ENCODE measurements at regions not wholly inside any gene's neighbourhood (a gene's known extent, or its start where the extent isn't known, plus 50 kb on each side); places are given as distances from the start of the nearest gene placed in this dataset.
"Not testable (repeated sequence)": the region's sequence is repeated elsewhere in the genome, so short reads cannot be mapped to it uniquely, and the experiment has no call there.

DNA sequence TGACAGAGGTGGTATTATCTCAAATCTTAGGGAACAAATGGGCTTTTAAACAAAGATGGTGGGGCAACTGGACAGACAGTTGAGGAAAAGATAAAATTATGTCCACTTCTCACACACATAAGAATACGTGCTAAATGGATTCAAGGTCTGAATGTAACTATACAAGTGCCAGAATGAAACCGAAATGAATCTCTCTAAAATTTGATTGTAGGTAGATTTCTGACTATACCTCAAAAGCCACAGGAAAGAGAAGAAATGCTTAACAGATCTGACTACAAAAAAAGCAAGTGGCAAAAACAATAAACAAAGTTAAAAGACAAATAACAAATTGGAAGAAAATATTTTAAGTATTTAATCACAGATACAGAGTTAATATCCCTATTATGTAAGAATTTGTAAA, 182.7 kb upstream of the OLIG3 start:
- no peak for DNase-seq (ENCODE audit: low read depth)

DNA sequence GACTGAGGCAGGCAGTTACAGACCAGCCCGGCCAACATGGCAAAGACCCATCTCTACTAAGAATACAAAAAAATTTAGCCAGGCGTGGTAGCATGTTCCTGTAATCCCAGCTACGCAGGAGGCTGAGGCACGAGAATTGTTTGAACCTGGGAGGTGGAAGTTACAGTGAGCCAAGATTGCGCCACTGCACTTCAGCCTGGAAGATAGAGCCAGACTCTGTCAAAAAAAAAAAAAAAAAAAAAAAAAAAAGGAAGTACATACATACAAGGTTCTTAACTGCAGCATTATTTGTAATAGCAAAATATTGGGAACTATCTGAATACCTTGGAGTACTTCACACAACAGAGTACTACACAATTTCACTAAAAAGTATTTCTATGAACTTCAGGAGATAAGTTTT, 183.5 kb upstream of the OLIG3 start:
- no peak for DNase-seq (ENCODE audit: low read depth)
- TF ChIP-seq, protein P1, sequence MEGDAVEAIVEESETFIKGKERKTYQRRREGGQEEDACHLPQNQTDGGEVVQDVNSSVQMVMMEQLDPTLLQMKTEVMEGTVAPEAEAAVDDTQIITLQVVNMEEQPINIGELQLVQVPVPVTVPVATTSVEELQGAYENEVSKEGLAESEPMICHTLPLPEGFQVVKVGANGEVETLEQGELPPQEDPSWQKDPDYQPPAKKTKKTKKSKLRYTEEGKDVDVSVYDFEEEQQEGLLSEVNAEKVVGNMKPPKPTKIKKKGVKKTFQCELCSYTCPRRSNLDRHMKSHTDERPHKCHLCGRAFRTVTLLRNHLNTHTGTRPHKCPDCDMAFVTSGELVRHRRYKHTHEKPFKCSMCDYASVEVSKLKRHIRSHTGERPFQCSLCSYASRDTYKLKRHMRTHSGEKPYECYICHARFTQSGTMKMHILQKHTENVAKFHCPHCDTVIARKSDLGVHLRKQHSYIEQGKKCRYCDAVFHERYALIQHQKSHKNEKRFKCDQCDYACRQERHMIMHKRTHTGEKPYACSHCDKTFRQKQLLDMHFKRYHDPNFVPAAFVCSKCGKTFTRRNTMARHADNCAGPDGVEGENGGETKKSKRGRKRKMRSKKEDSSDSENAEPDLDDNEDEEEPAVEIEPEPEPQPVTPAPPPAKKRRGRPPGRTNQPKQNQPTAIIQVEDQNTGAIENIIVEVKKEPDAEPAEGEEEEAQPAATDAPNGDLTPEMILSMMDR (conservative IDR thresholded peaks at IDR 0.05; ENCODE audit: control insufficient read depth, insufficient read depth, low read depth, low read length): no peak
- no peak overlapping the region for H3K4me3 ChIP-seq (ENCODE audit: control insufficient read depth, low read depth, low read length)

More for the DNA sequence above, 182.7 kb upstream of the OLIG3 start:
- TF ChIP-seq, protein P1 (conservative IDR thresholded peaks at IDR 0.05; ENCODE audit: control insufficient read depth, insufficient read depth, low read depth, low read length): no peak
- no peak overlapping the region for H3K4me3 ChIP-seq (ENCODE audit: control insufficient read depth, low read depth, low read length)

DNA sequence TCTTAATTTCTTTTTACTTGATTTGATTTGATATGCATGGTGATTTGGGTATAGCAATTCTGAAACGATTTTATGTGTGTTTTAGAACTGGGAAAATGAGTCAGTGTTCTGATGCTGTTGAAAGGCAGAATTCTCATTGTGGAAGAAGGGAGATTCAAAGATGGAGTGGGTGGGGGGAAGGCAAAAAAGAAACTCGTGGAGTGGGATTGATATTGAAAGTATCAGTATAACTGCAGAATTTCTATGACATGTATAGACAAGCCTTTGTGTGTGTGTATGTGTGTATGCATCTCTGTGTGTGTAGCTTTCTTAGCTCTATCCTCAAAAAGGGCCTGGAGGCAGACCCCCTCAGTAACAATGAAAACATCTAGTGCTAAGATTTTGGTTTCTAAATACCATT, 184.3 kb upstream of the OLIG3 start:
- TF ChIP-seq, protein P1 (conservative IDR thresholded peaks at IDR 0.05; ENCODE audit: control insufficient read depth, insufficient read depth, low read depth, low read length): no peak
- no peak overlapping the region for H3K4me3 ChIP-seq (ENCODE audit: control insufficient read depth, low read depth, low read length)
- no peak for DNase-seq (ENCODE audit: low read depth)

DNA sequence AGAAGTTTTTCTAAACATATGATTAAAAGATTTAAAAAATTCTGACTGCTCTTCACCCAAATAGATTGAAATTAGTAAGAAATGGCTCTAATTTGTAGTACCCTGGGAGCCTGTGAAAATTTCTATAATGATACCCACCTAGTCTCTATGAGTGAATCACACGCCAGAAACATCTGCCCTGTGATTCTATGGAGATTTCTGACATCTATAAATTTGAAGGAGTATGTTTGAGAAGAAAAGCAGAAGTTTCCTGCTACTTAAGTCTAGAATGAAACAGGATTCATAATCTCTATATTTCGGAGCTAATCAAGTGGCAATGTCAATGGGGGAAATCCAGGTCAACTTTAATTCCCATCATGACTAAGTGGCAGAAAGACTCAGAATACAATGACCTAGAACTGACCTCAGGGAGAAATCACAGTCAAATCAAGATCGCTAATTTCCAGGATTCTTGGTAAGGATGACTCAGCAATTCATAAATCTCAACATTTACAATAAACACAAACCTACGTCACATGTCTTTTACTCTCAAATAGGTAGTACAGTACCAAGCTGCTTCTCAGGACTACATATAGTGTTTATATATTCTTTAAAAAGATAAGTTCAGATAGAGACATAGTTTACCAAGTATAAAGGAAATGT, 186.2 kb upstream of the TNFAIP3 start:
- peak; percentile 71 for DNase-seq (ENCODE audit: low read depth)

DNA sequence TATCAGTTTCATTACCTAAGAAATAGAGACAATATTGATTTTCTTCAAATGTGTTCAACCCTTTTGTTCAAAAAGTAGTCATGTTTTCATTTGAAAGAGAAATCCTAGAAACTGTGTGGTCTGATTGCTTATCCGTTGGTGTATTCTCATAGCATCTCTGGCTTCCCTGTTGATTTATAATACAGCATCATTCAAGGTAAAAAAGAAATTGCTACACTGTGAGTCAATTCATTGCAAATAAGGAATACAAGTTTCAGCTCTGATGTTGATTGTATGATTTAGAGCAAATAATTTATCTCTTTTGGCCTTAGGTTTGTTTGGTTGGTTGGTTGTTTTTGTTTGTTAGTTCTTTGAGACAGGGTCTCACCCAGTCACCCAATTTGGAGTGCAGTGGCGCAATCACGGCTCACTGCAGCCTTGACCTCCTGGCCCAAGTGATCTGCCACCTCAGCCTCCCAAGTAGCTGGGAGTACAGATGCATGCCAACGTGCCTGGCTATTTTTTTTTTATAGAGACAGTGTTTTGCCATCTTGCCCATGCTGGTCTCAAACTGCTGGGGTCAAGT, 185.5 kb upstream of the TNFAIP3 start:
- TF ChIP-seq, protein P1 (conservative IDR thresholded peaks at IDR 0.05; ENCODE audit: control insufficient read depth, insufficient read depth, low read depth, low read length): no peak
- DNase-seq (ENCODE audit: low read depth): no peak
- H3K4me3 ChIP-seq (ENCODE audit: control insufficient read depth, low read depth, low read length): no peak overlapping the region

More for the DNA sequence above, 186.2 kb upstream of the TNFAIP3 start:
- H3K4me3 ChIP-seq (ENCODE audit: control insufficient read depth, low read depth, low read length): no peak overlapping the region
- TF ChIP-seq, protein P1 (conservative IDR thresholded peaks at IDR 0.05; ENCODE audit: control insufficient read depth, insufficient read depth, low read depth, low read length): no peak

DNA sequence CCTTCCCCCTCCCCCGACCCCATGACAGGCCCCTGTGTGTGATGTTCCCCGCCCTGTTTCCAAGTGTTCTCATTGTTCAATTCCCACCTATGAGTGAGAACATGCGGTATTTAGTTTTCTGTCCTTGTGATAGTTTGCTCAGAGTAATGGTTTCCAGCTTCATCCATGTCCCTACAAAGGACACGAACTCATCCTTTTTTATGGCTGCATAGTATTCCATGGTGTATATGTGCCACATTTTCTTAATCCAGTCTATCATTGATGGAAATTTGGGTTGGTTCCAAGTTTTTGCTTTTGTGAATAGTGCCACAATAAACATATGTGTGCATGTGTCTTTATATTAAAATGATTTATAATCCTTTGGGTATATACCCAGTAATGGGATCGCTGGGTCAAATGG, 184.4 kb upstream of the TNFAIP3 start:
- not testable (repeated sequence) for H3K4me3 ChIP-seq (ENCODE audit: control insufficient read depth, low read depth, low read length)

DNA sequence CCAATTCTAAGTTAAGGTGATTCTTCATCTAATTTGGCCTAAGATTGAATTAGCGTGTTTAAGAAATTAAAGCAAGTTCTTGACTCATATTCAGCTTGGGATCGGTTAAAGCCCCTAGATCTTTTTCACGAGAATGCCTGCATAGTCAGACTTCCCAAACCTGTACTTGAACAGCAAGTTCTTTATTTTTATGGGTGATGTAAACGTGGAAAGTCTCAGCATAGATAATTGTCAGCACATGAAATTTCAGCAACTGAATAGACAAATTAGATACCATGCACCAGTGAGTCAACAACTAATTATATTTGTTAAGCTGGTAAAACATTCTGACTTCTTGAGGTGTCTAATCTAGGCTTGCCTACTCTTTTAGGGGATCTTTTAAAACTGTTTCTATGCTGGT, 183.1 kb upstream of the TNFAIP3 start:
- TF ChIP-seq, protein P1 (conservative IDR thresholded peaks at IDR 0.05; ENCODE audit: control insufficient read depth, insufficient read depth, low read depth, low read length): no peak
- no peak for DNase-seq (ENCODE audit: low read depth)
- H3K4me3 ChIP-seq (ENCODE audit: control insufficient read depth, low read depth, low read length): no peak overlapping the region

More for the DNA sequence above, 184.4 kb upstream of the TNFAIP3 start:
- not testable (repeated sequence) for DNase-seq (ENCODE audit: low read depth)

Measured in fibroblast of mammary gland (primary cell).